Caco-2 (cell line): ENCODE measurements at regions not wholly inside any gene's neighbourhood (a gene's known extent, or its start where the extent isn't known, plus 50 kb on each side); places are given as distances from the start of the nearest gene placed in this dataset.

Experiments
- BruUV-seq: library from RNA; stranded (reverse); fragments of 400-500 nt; replicated peaks from 2 replicates; lab custom pipeline; 2021; lab: Mats Ljungman, UMichigan
- CTCF ChIA-PET: fragments of 300-600 bp; sonication (Branson Sonifier 250); formaldehyde crosslinking; loops from one replicate; lab custom pipeline; 2022; ENCODE audit warnings: antibody characterized with exemption; lab: Charles Lee
- POLR2A ChIA-PET: fragments of 300-600 bp; sonication (Branson Sonifier 250); formaldehyde crosslinking; loops from one replicate; lab custom pipeline; 2022; ENCODE audit warnings: antibody characterized with exemption; lab: Charles Lee
- DNase-seq, 2 experiments: peaks; one replicate each; pipeline versions ENCODE4 v3.0.0 to v3.0.0-alpha.2; 2020 to 2022
- H3K27me3 ChIP-seq: replicated peaks from 2 replicates; pipeline ENCODE4 v1.6.0; 2011; ENCODE audit warnings: low read length; ENCODE audit not compliant: control insufficient read depth, insufficient read depth
- H3K36me3 ChIP-seq: 2 replicates; pipeline ENCODE4 v1.5.1; 2011; ENCODE audit warnings: low read length; ENCODE audit not compliant: control insufficient read depth, insufficient read depth
- H3K4me1 ChIP-seq: fragments of 250-450 bp; sonication (Bioruptor Pico); 2 replicates; pipeline ENCODE4 v1.5.1; 2020; ENCODE audit warnings: mild to moderate bottlenecking
- H3K4me3 ChIP-seq: 2 replicates; pipeline ENCODE4 v1.5.1; 2011; ENCODE audit warnings: low read depth, mild to moderate bottlenecking, control low read depth, low read length
- H3K9me3 ChIP-seq: fragments of 250-450 bp; sonication (Bioruptor Pico); 2 replicates; pipeline ENCODE4 v1.5.1; 2020; ENCODE audit warnings: mild to moderate bottlenecking, moderate library complexity
- H3K27ac Mint-ChIP-seq: one replicate; pipeline ENCODE4 v1.8.0; 2022; ENCODE audit warnings: mixed read lengths; ENCODE audit not compliant: unreplicated experiment
- H3K27me3 Mint-ChIP-seq: one replicate; pipeline ENCODE4 v1.8.0; 2022; ENCODE audit warnings: mixed read lengths; ENCODE audit not compliant: insufficient read depth, unreplicated experiment
- H3K36me3 Mint-ChIP-seq: one replicate; pipeline ENCODE4 v1.8.0; 2022; ENCODE audit warnings: mild to moderate bottlenecking, mixed read lengths; ENCODE audit not compliant: insufficient read depth, unreplicated experiment
- H3K4me1 Mint-ChIP-seq: one replicate; pipeline ENCODE4 v1.8.0; 2022; ENCODE audit warnings: low read depth, mixed read lengths; ENCODE audit not compliant: unreplicated experiment
- H3K4me3 Mint-ChIP-seq: one replicate; pipeline ENCODE4 v1.8.0; 2022; ENCODE audit warnings: mild to moderate bottlenecking, moderate library complexity, mixed read lengths; ENCODE audit not compliant: unreplicated experiment
- H3K9me3 Mint-ChIP-seq: one replicate; pipeline ENCODE4 v1.8.0; 2022; ENCODE audit warnings: mixed read lengths; ENCODE audit not compliant: unreplicated experiment
- CTCF ChIP-seq, 2 experiments: fragments of 200-600 bp in 1 of 2; IDR thresholded peaks; 1 replicate in 1 of 2; 2 replicates in 1 of 2; pipeline versions ENCODE4 v1.5.1 to v1.8.0; 2011 to 2022; ENCODE audit warnings: antibody characterized with exemption in 1 of 2, control low read depth in 1 of 2, inconsistent platforms in 1 of 2, low read depth in 1 of 2, low read length in 1 of 2, mild to moderate bottlenecking in 1 of 2, moderate library complexity in 1 of 2; ENCODE audit not compliant: insufficient read depth in 1 of 2, severe bottlenecking in 1 of 2, unreplicated experiment in 1 of 2
- intact Hi-C: fragments of 100-400 bp; cut with micrococcal nuclease; formaldehyde crosslinking; loops from one replicate; pipeline ENCODE4 v1.10.0; 2022; ENCODE audit not compliant: unreplicated experiment

DNA sequence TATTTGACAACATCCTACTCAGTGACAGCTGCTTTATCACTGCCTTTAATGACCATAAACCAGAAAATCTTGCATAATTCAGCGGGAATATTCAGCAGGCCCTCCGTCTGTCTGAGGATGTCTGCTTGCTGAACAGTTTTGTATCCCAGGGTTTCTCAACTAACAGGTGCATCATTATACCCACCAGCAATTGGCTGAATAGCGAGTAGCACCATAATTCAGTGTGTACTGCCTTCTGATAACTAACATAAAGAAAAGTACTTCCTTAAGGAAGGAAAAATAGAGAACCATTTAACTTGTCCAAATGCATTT is 680.1 kb downstream of the GALC start:
- intact Hi-C loops = no loop called here
- no peaks in the 10 kb centered on the region for H3K36me3 ChIP-seq
- no peak for DNase-seq
- no peaks in the 10 kb centered on the region for H3K4me1 ChIP-seq
- H3K27me3 ChIP-seq = no peaks in the 10 kb centered on the region
- CTCF ChIA-PET = no interaction called here
- Mint-ChIP-seq H3K36me3 (no peaks in the 10 kb centered on the region), H3K27me3 (peaks cover 9% of the 10 kb centered on the region), H3K9me3 (no peaks in the 10 kb centered on the region), H3K4me3 (no peak overlapping the region), H3K27ac (no peak overlapping the region), H3K4me1 (no peaks in the 10 kb centered on the region)
- H3K9me3 ChIP-seq = no peaks in the 10 kb centered on the region
- no peak for TF ChIP-seq CTCF (IDR thresholded peaks at IDR 0.05; ENCODE audit: insufficient read depth in 1 of 2, low read depth in 1 of 2, low read length in 1 of 2, severe bottlenecking in 1 of 2, unreplicated experiment in 1 of 2)
- BruUV-seq = no TSS peak
- POLR2A ChIA-PET = no interaction called here
- H3K4me3 ChIP-seq = no peak overlapping the region

DNA sequence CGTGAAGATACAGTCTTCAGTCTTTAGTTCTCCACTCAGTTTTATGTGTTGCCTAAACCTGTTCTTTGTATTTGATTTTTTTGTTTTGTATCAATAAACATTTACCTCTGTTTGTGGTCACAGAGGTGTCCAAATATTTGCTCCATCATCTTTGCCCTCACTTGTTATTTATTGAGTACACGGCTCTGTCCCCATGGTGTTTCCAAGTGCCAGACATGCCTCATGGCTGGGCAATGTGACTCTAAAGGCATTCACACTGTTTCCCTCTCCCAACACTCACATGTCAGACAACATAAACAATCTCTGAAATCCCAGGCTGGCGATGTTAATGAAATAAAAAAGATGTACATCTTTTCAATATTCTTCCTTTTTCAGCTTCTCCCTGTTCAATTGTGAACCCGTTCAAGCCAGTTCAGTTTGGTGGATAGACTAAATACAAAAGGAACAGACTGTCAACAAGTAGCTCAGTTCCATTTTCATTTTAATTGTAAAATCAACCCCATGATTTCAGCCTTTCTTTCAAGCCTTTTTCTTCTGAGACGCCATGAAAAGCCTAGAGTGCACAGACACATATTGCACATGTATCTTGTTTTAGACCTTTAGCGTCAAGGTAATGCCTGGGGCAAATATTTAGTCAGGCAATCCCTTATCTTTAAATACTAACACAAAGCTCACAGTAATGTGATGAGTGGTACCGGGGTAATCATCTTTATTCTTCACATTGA is 680.7 kb downstream of the GALC start:
- H3K4me1 Mint-ChIP-seq = no peaks in the 10 kb centered on the region
- no peak for DNase-seq
- no peaks in the 10 kb centered on the region for H3K9me3 Mint-ChIP-seq
- H3K36me3 Mint-ChIP-seq = no peaks in the 10 kb centered on the region
- no peak overlapping the region for H3K27ac Mint-ChIP-seq
- BruUV-seq = no TSS peak
- no peaks in the 10 kb centered on the region for H3K9me3 ChIP-seq
- H3K27me3 ChIP-seq = no peaks in the 10 kb centered on the region
- no peak for TF ChIP-seq CTCF (IDR thresholded peaks at IDR 0.05; ENCODE audit: insufficient read depth in 1 of 2, low read depth in 1 of 2, low read length in 1 of 2, severe bottlenecking in 1 of 2, unreplicated experiment in 1 of 2)
- no peaks in the 10 kb centered on the region for H3K36me3 ChIP-seq
- H3K4me3 ChIP-seq = no peak overlapping the region
- CTCF ChIA-PET = no interaction called here
- H3K27me3 Mint-ChIP-seq = peaks cover 9% of the 10 kb centered on the region
- POLR2A ChIA-PET = no interaction called here
- H3K4me3 Mint-ChIP-seq = no peak overlapping the region
- H3K4me1 ChIP-seq = no peaks in the 10 kb centered on the region
- intact Hi-C loops = no loop called here

DNA sequence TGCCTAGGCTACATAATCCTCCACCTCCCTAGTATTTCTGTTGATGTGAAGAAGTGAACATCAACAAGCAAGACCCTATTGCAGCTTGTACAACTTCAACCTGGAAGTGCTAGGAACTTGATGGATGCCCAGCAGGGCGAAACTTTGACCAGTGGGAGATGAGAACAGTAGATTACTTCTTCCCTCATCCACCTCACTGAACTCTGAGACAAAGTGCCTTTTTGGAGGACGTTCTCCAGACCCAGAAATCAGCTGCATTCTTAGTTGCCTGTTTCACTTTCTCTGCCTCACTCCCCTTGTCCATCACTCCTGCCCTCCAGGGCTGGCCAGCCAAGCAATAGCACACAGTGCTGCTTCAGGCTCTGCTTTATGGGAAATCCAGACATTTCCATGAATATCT is 683.4 kb downstream of the GALC start:
- no peaks in the 10 kb centered on the region for H3K36me3 ChIP-seq
- H3K36me3 Mint-ChIP-seq = no peaks in the 10 kb centered on the region
- no peak overlapping the region for H3K27ac Mint-ChIP-seq
- H3K4me3 Mint-ChIP-seq = no peak overlapping the region
- H3K4me3 ChIP-seq = no peak overlapping the region
- BruUV-seq = no TSS peak
- ChIA-PET POLR2A (no interaction called here), CTCF (no interaction called here)
- DNase-seq = no peak
- H3K4me1 Mint-ChIP-seq = no peaks in the 10 kb centered on the region
- no peaks in the 10 kb centered on the region for H3K9me3 ChIP-seq
- no peaks in the 10 kb centered on the region for H3K9me3 Mint-ChIP-seq
- H3K27me3 Mint-ChIP-seq = peaks cover 9% of the 10 kb centered on the region
- no peak for TF ChIP-seq CTCF (IDR thresholded peaks at IDR 0.05; ENCODE audit: insufficient read depth in 1 of 2, low read depth in 1 of 2, low read length in 1 of 2, severe bottlenecking in 1 of 2, unreplicated experiment in 1 of 2)
- H3K27me3 ChIP-seq = no peaks in the 10 kb centered on the region
- intact Hi-C loops = no loop called here
- H3K4me1 ChIP-seq = no peaks in the 10 kb centered on the region
